ENCODE measurements at regions not wholly inside any gene's neighbourhood (a gene's known extent, or its start where the extent isn't known, plus 50 kb on each side); places are given as distances from the start of the nearest gene placed in this dataset.
"Not testable (repeated sequence)": the region's sequence is repeated elsewhere in the genome, so short reads cannot be mapped to it uniquely, and the experiment has no call there.

- H3K27ac Mint-ChIP-seq = no peak overlapping the region
- no peaks in the 10 kb centered on the region for H3K36me3 Mint-ChIP-seq (ENCODE audit: low read depth)
- H3K9me3 Mint-ChIP-seq (ENCODE audit: insufficient read depth) = no peaks in the 10 kb centered on the region
- H3K4me1 Mint-ChIP-seq (ENCODE audit: low read depth) = no peaks in the 10 kb centered on the region
- no peak overlapping the region for H3K4me3 Mint-ChIP-seq
- ATAC-seq = no peak
- ChIA-PET POLR2A (no interaction called here), CTCF (no interaction called here)
- H3K27me3 Mint-ChIP-seq (ENCODE audit: low read depth) = no peaks in the 10 kb centered on the region
- DNase-seq = no peak
These were observed 51.2 kb upstream of the SGCE start for GRCh38 chr7:94706996-94707740.

- DNase-seq = no peak
- ChIA-PET POLR2A (no interaction called here), CTCF (no interaction called here)
- Mint-ChIP-seq H3K9me3 (ENCODE audit: insufficient read depth) (no peaks in the 10 kb centered on the region), H3K4me1 (ENCODE audit: low read depth) (no peaks in the 10 kb centered on the region), H3K27ac (no peak overlapping the region), H3K27me3 (ENCODE audit: low read depth) (no peaks in the 10 kb centered on the region), H3K4me3 (no peak overlapping the region), H3K36me3 (ENCODE audit: low read depth) (no peaks in the 10 kb centered on the region)
- no peak for ATAC-seq
These were observed 54.3 kb upstream of the SGCE start for GRCh38 chr7:94710256-94710655.

GRCh38 chr7:94722360-94722759 is 66.4 kb upstream of the SGCE start:
- H3K27ac Mint-ChIP-seq; H3K4me1 Mint-ChIP-seq (ENCODE audit: low read depth); DNase-seq; ATAC-seq; H3K4me3 Mint-ChIP-seq; H3K36me3 Mint-ChIP-seq (ENCODE audit: low read depth); H3K9me3 Mint-ChIP-seq (ENCODE audit: insufficient read depth); H3K27me3 Mint-ChIP-seq (ENCODE audit: low read depth); CTCF ChIA-PET; POLR2A ChIA-PET: not testable (repeated sequence)

GRCh38 chr7:94728893-94729292 is 73.0 kb upstream of the SGCE start:
- ATAC-seq; CTCF ChIA-PET; POLR2A ChIA-PET; H3K36me3 Mint-ChIP-seq (ENCODE audit: low read depth); H3K27ac Mint-ChIP-seq; H3K4me1 Mint-ChIP-seq (ENCODE audit: low read depth); H3K27me3 Mint-ChIP-seq (ENCODE audit: low read depth); DNase-seq; H3K9me3 Mint-ChIP-seq (ENCODE audit: insufficient read depth); H3K4me3 Mint-ChIP-seq: not testable (repeated sequence)

GRCh38 chr7:94738071-94738470 is 82.1 kb upstream of the SGCE start:
- ATAC-seq (no peak), DNase-seq (no peak)
- Mint-ChIP-seq H3K36me3 (ENCODE audit: low read depth) (no peaks in the 10 kb centered on the region), H3K9me3 (ENCODE audit: insufficient read depth) (no peaks in the 10 kb centered on the region), H3K27me3 (ENCODE audit: low read depth) (no peaks in the 10 kb centered on the region), H3K27ac (no peak overlapping the region), H3K4me1 (ENCODE audit: low read depth) (no peaks in the 10 kb centered on the region), H3K4me3 (no peak overlapping the region)
- ChIA-PET POLR2A (no interaction called here), CTCF (no interaction called here)

GRCh38 chr7:94739180-94739579 is 83.2 kb upstream of the SGCE start:
- ATAC-seq (no peak), DNase-seq (no peak)
- Mint-ChIP-seq H3K4me3 (no peak overlapping the region), H3K27me3 (ENCODE audit: low read depth) (no peaks in the 10 kb centered on the region), H3K27ac (no peak overlapping the region), H3K9me3 (ENCODE audit: insufficient read depth) (no peaks in the 10 kb centered on the region), H3K4me1 (ENCODE audit: low read depth) (no peaks in the 10 kb centered on the region), H3K36me3 (ENCODE audit: low read depth) (no peaks in the 10 kb centered on the region)
- CTCF ChIA-PET = no interaction called here
- POLR2A ChIA-PET = no interaction called here

GRCh38 chr7:94740509-94740908 is 84.6 kb upstream of the SGCE start:
- ChIA-PET CTCF (no interaction called here), POLR2A (no interaction called here)
- no peaks in the 10 kb centered on the region for H3K36me3 Mint-ChIP-seq (ENCODE audit: low read depth)
- no peak overlapping the region for H3K27ac Mint-ChIP-seq
- no peaks in the 10 kb centered on the region for H3K9me3 Mint-ChIP-seq (ENCODE audit: insufficient read depth)
- H3K4me3 Mint-ChIP-seq = no peak overlapping the region
- H3K27me3 Mint-ChIP-seq (ENCODE audit: low read depth) = no peaks in the 10 kb centered on the region
- no peaks in the 10 kb centered on the region for H3K4me1 Mint-ChIP-seq (ENCODE audit: low read depth)
- DNase-seq (no peak), ATAC-seq (no peak)

- Mint-ChIP-seq H3K4me1 (ENCODE audit: low read depth) (no peaks in the 10 kb centered on the region), H3K4me3 (no peak overlapping the region), H3K9me3 (ENCODE audit: insufficient read depth) (no peaks in the 10 kb centered on the region), H3K27ac (no peak overlapping the region), H3K27me3 (ENCODE audit: low read depth) (no peaks in the 10 kb centered on the region), H3K36me3 (ENCODE audit: low read depth) (no peaks in the 10 kb centered on the region)
- ChIA-PET POLR2A (no interaction called here), CTCF (no interaction called here)
- DNase-seq = no peak
- ATAC-seq = no peak
These were observed 85.2 kb upstream of the SGCE start for GRCh38 chr7:94741179-94741578.

- no peaks in the 10 kb centered on the region for H3K9me3 Mint-ChIP-seq (ENCODE audit: insufficient read depth)
- DNase-seq = no peak
- no peak overlapping the region for H3K4me3 Mint-ChIP-seq
- no peak for ATAC-seq
- H3K27me3 Mint-ChIP-seq (ENCODE audit: low read depth) = no peaks in the 10 kb centered on the region
- ChIA-PET POLR2A (no interaction called here), CTCF (no interaction called here)
- no peaks in the 10 kb centered on the region for H3K4me1 Mint-ChIP-seq (ENCODE audit: low read depth)
- H3K27ac Mint-ChIP-seq = no peak overlapping the region
- H3K36me3 Mint-ChIP-seq (ENCODE audit: low read depth) = no peaks in the 10 kb centered on the region
These were observed 92.4 kb upstream of the SGCE start for GRCh38 chr7:94748376-94748775.

- DNase-seq (no peak), ATAC-seq (no peak)
- Mint-ChIP-seq H3K4me3 (no peak overlapping the region), H3K27ac (no peak overlapping the region), H3K9me3 (ENCODE audit: insufficient read depth) (no peaks in the 10 kb centered on the region), H3K36me3 (ENCODE audit: low read depth) (no peaks in the 10 kb centered on the region), H3K4me1 (ENCODE audit: low read depth) (no peaks in the 10 kb centered on the region), H3K27me3 (ENCODE audit: low read depth) (no peaks in the 10 kb centered on the region)
- ChIA-PET CTCF (no interaction called here), POLR2A (no interaction called here)
These were observed 104.6 kb upstream of the SGCE start for GRCh38 chr7:94760446-94761100.

GRCh38 chr7:94761451-94761850 is 105.5 kb upstream of the SGCE start:
- Mint-ChIP-seq H3K4me1 (ENCODE audit: low read depth) (no peaks in the 10 kb centered on the region), H3K27me3 (ENCODE audit: low read depth) (no peaks in the 10 kb centered on the region), H3K4me3 (no peak overlapping the region), H3K9me3 (ENCODE audit: insufficient read depth) (no peaks in the 10 kb centered on the region), H3K36me3 (ENCODE audit: low read depth) (no peaks in the 10 kb centered on the region), H3K27ac (no peak overlapping the region)
- no peak for ATAC-seq
- CTCF ChIA-PET = no interaction called here
- DNase-seq = no peak
- POLR2A ChIA-PET = no interaction called here

- no peaks in the 10 kb centered on the region for H3K9me3 Mint-ChIP-seq (ENCODE audit: insufficient read depth)
- no peak for ATAC-seq
- ChIA-PET CTCF (no interaction called here), POLR2A (no interaction called here)
- no peaks in the 10 kb centered on the region for H3K36me3 Mint-ChIP-seq (ENCODE audit: low read depth)
- no peak overlapping the region for H3K27ac Mint-ChIP-seq
- no peaks in the 10 kb centered on the region for H3K27me3 Mint-ChIP-seq (ENCODE audit: low read depth)
- no peak overlapping the region for H3K4me3 Mint-ChIP-seq
- DNase-seq = no peak
- H3K4me1 Mint-ChIP-seq (ENCODE audit: low read depth) = no peaks in the 10 kb centered on the region
These were observed 107.3 kb upstream of the SGCE start for GRCh38 chr7:94763268-94763667.

- CTCF ChIA-PET = no interaction called here
- Mint-ChIP-seq H3K36me3 (ENCODE audit: low read depth) (no peaks in the 10 kb centered on the region), H3K27ac (no peak overlapping the region), H3K4me1 (ENCODE audit: low read depth) (no peaks in the 10 kb centered on the region), H3K4me3 (no peak overlapping the region), H3K9me3 (ENCODE audit: insufficient read depth) (no peaks in the 10 kb centered on the region), H3K27me3 (ENCODE audit: low read depth) (no peaks in the 10 kb centered on the region)
- ATAC-seq (no peak), DNase-seq (no peak)
- POLR2A ChIA-PET = no interaction called here
These were observed 113.8 kb upstream of the SGCE start for GRCh38 chr7:94769724-94770123.
